B cell (primary cell): ENCODE measurements at regions not wholly inside any gene's neighbourhood (a gene's known extent, or its start where the extent isn't known, plus 50 kb on each side); places are given as distances from the start of the nearest gene placed in this dataset.

ENCODE experiments used
- ATAC-seq: fragments of 200-7000 bp; cut with Tn5 transposase; one replicate; pipeline ENCODE4 v1.10.0; 2021; ENCODE audit warnings: low read depth, mild to moderate bottlenecking, moderate number of reproducible peaks, moderate library complexity
- CTCF ChIA-PET: fragments of 350-600 bp; sonication (Branson Sonifier 250); formaldehyde crosslinking; loops from one replicate; lab custom pipeline; 2021; ENCODE audit warnings: antibody characterized with exemption, inconsistent platforms; lab: Charles Lee
- POLR2A ChIA-PET: fragments of 350-600 bp; sonication (Branson Sonifier 250); formaldehyde crosslinking; loops from one replicate; lab custom pipeline; 2021; ENCODE audit warnings: antibody characterized with exemption; lab: Charles Lee
- DNase-seq: peaks from one replicate; pipeline ENCODE4 v3.0.0; 2013
- H2AFZ ChIP-seq: 2 replicates; pipeline ENCODE4 v1.6.1; 2012; ENCODE audit warnings: mild to moderate bottlenecking, low read depth, low read length; ENCODE audit not compliant: insufficient read depth, poor library complexity, severe bottlenecking
- H3K27ac ChIP-seq, 2 donors: 1 replicate in 1 of 2; 2 replicates in 1 of 2; pipeline ENCODE4 v1.5.1; 2012 to 2013; ENCODE audit warnings: low read length in 2 of 2, mild to moderate bottlenecking in 2 of 2, moderate library complexity in 1 of 2
- H3K27me3 ChIP-seq, 4 experiments: fragments of 200-600 bp in 1 of 4; sonication (generic) in 1 of 4; replicated peaks in 1 of 4; 1 replicate in 2 of 4; 2 replicates in 2 of 4; pipeline versions ENCODE4 v1.6.1 to v1.7.0; 2013 to 2016; ENCODE audit warnings: low read length in 3 of 4, mild to moderate bottlenecking in 2 of 4, mixed read lengths in 1 of 4, moderate library complexity in 1 of 4; ENCODE audit not compliant: insufficient read depth in 4 of 4, control insufficient read depth in 3 of 4; ENCODE audit errors: control extremely low read depth in 1 of 4
- H3K36me3 ChIP-seq, 2 experiments: replicated peaks in 1 of 2; 1 replicate in 1 of 2; 2 replicates in 1 of 2; pipeline versions ENCODE4 v1.6.1 to v1.7.1; 2013; ENCODE audit warnings: low read length in 1 of 2; ENCODE audit not compliant: insufficient read depth in 2 of 2, control insufficient read depth in 1 of 2; ENCODE audit errors: control extremely low read depth in 1 of 2, extremely low read depth in 1 of 2
- H3K4me1 ChIP-seq, 2 donors: fragments of 200-600 bp in 1 of 2; sonication (generic) in 1 of 2; 1 replicate in 1 of 2; 2 replicates in 1 of 2; pipeline versions ENCODE4 v1.5.1 to v1.6.1; 2013 to 2017; ENCODE audit warnings: low read length in 2 of 2; ENCODE audit not compliant: control insufficient read depth in 2 of 2, insufficient read depth in 2 of 2
- H3K4me2 ChIP-seq: replicated peaks from 2 replicates; pipeline ENCODE3; 2012; ENCODE audit warnings: mild to moderate bottlenecking, low read depth, low read length; ENCODE audit not compliant: poor library complexity, severe bottlenecking
- H3K4me3 ChIP-seq, 5 experiments: fragments of 200-600 bp in 1 of 5; sonication (generic) in 1 of 5; 1 replicate in 3 of 5; 2 replicates in 2 of 5; pipeline versions ENCODE4 v1.5.1 to v1.7.0; 2011 to 2016; ENCODE audit warnings: low read length in 4 of 5, mild to moderate bottlenecking in 4 of 5, low read depth in 2 of 5, control low read depth in 1 of 5, moderate library complexity in 1 of 5; ENCODE audit not compliant: insufficient read depth in 1 of 5; ENCODE audit errors: control extremely low read depth in 1 of 5, extremely low read depth in 1 of 5
- H3K79me2 ChIP-seq: fragments of 200-600 bp; sonication (generic); one replicate; pipeline ENCODE4 v1.6.0; 2016; ENCODE audit warnings: low read length; ENCODE audit not compliant: control insufficient read depth, insufficient read depth
- H3K9ac ChIP-seq: fragments of 200-600 bp; sonication (generic); 2 replicates; pipeline ENCODE4 v1.6.1; 2017; ENCODE audit warnings: mild to moderate bottlenecking, low read length, moderate library complexity
- H3K9me3 ChIP-seq, 3 donors: one replicate each; pipeline versions ENCODE4 v1.6.1 to v1.7.1; 2013; ENCODE audit warnings: low read length in 2 of 3; ENCODE audit not compliant: control insufficient read depth in 2 of 3, insufficient read depth in 1 of 3; ENCODE audit errors: control extremely low read depth in 1 of 3
- H4K20me1 ChIP-seq: 2 replicates; pipeline ENCODE4 v1.6.0; 2012; ENCODE audit warnings: mild to moderate bottlenecking, low read length; ENCODE audit not compliant: insufficient read depth, control insufficient read depth, poor library complexity, severe bottlenecking
- H3K27ac Mint-ChIP-seq: one replicate; pipeline ENCODE4 v1.8.0; 2021; ENCODE audit warnings: mixed read lengths
- H3K27me3 Mint-ChIP-seq: one replicate; pipeline ENCODE4 v1.8.0; 2021; ENCODE audit warnings: mixed read lengths
- H3K4me1 Mint-ChIP-seq: one replicate; pipeline ENCODE4 v1.8.0; 2021; ENCODE audit warnings: mixed read lengths
- H3K4me3 Mint-ChIP-seq: one replicate; pipeline ENCODE4 v1.8.0; 2021; ENCODE audit warnings: mixed read lengths
- H3K9me3 Mint-ChIP-seq: one replicate; pipeline ENCODE4 v1.8.0; 2022; ENCODE audit warnings: mixed read lengths; ENCODE audit not compliant: insufficient read depth
- CTCF ChIP-seq: fragments of 200-600 bp; IDR thresholded peaks from one replicate; pipeline ENCODE4 v1.8.0; 2022; ENCODE audit warnings: antibody characterized with exemption, mild to moderate bottlenecking
- EZH2 ChIP-seq: IDR thresholded peaks from 2 replicates; pipeline ENCODE4 v1.6.1; 2012; ENCODE audit warnings: borderline replicate concordance, low read depth, mild to moderate bottlenecking, moderate library complexity, low read length; ENCODE audit not compliant: insufficient read depth, poor library complexity, severe bottlenecking
- WGBS: methylation state at CpG from one replicate; pipeline ENCODE4 v1.1.5; 2013; ENCODE audit warnings: missing lambda C conversion rate; ENCODE audit not compliant: insufficient coverage; 5-methylcytosine and 5-hydroxymethylcytosine counted together
- intact Hi-C: fragments of 100-400 bp; cut with micrococcal nuclease; formaldehyde crosslinking; loops from one replicate; pipeline ENCODE4 v1.10.0; 2022

GRCh38 chr19:28074773-28075172 lies 1138.2 kb downstream of the UQCRFS1 start:
- Histone ChIP-seq H2AFZ (no peak overlapping the region), H3K4me2 (no peak overlapping the region), H3K4me3 (no peak overlapping the region), H3K9ac (no peak overlapping the region), H3K36me3 (no peaks in the 10 kb centered on the region), H3K9me3 (peaks cover 0 to 18% (median 0%) of the 10 kb centered on the region in 3 donors), H3K27me3 (no peaks in the 10 kb centered on the region), H3K4me1 (no peaks in the 10 kb centered on the region), H4K20me1 (no peaks in the 10 kb centered on the region), H3K79me2 (no peaks in the 10 kb centered on the region), H3K27ac (no peak overlapping the region)
- Mint-ChIP-seq H3K27ac (no peak overlapping the region), H3K9me3 (peaks cover 7% of the 10 kb centered on the region), H3K4me1 (no peaks in the 10 kb centered on the region), H3K4me3 (no peak overlapping the region), H3K27me3 (no peaks in the 10 kb centered on the region)
- DNase-seq (no peak), ATAC-seq (no peak)
- ChIA-PET POLR2A (no interaction called here), CTCF (no interaction called here)
- TF ChIP-seq EZH2 (no peak), CTCF (no peak)
- 72% methylated on average over 2 of the region's 2 CpGs for WGBS
- intact Hi-C loops: no loop called here

GRCh38 chr19:28067882-28068281 lies 1145.1 kb downstream of the UQCRFS1 start:
- Histone ChIP-seq H3K4me3 (no peak overlapping the region), H3K79me2 (no peaks in the 10 kb centered on the region), H4K20me1 (no peaks in the 10 kb centered on the region), H3K9ac (no peak overlapping the region), H3K9me3 (peaks cover 0 to 12% (median 3%) of the 10 kb centered on the region in 3 donors), H3K4me1 (no peaks in the 10 kb centered on the region), H3K4me2 (no peak overlapping the region), H2AFZ (no peak overlapping the region), H3K27me3 (no peaks in the 10 kb centered on the region), H3K27ac (no peak overlapping the region), H3K36me3 (no peaks in the 10 kb centered on the region)
- H3K9me3 Mint-ChIP-seq: no peaks in the 10 kb centered on the region
- no peaks in the 10 kb centered on the region for H3K4me1 Mint-ChIP-seq
- 61% methylated on average over 2 of the region's 2 CpGs for WGBS
- H3K27me3 Mint-ChIP-seq: no peaks in the 10 kb centered on the region
- no peak overlapping the region for H3K4me3 Mint-ChIP-seq
- intact Hi-C loops: no loop called here
- H3K27ac Mint-ChIP-seq: no peak overlapping the region
- CTCF ChIA-PET: no interaction called here
- ATAC-seq (no peak), DNase-seq (no peak)
- TF ChIP-seq EZH2: no peak
- TF ChIP-seq CTCF: no peak
- POLR2A ChIA-PET: no interaction called here
